ENCODE measurements at regions not wholly inside any gene's neighbourhood (a gene's known extent, or its start where the extent isn't known, plus 50 kb on each side); places are given as distances from the start of the nearest gene placed in this dataset.
"Not testable (repeated sequence)": the region's sequence is repeated elsewhere in the genome, so short reads cannot be mapped to it uniquely, and the experiment has no call there.

DNA sequence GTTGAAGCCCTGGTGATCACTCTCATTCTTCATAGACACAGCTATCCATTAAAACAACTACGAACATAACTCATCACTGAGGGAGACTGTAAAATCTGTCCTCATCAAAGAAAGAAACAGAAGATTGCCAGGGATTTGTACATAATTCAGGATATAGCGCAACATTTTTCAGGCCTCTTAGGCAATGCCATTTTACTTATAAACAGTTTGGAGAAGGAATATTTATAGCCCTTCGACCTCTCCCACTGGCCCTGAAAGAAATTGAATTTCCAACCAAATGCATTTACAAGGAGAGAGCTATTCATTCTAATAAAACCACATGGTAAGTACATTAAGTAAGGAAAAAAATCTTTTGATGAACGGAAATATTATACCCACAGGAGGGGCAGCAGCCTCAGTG is 295.0 kb downstream of the RAD51AP2 start:
- TF ChIP-seq, protein P1, sequence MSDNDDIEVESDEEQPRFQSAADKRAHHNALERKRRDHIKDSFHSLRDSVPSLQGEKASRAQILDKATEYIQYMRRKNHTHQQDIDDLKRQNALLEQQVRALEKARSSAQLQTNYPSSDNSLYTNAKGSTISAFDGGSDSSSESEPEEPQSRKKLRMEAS (IDR thresholded peaks at IDR 0.05; ENCODE audit: low read depth, low read length) = no peak
- TF ChIP-seq, protein P2, sequence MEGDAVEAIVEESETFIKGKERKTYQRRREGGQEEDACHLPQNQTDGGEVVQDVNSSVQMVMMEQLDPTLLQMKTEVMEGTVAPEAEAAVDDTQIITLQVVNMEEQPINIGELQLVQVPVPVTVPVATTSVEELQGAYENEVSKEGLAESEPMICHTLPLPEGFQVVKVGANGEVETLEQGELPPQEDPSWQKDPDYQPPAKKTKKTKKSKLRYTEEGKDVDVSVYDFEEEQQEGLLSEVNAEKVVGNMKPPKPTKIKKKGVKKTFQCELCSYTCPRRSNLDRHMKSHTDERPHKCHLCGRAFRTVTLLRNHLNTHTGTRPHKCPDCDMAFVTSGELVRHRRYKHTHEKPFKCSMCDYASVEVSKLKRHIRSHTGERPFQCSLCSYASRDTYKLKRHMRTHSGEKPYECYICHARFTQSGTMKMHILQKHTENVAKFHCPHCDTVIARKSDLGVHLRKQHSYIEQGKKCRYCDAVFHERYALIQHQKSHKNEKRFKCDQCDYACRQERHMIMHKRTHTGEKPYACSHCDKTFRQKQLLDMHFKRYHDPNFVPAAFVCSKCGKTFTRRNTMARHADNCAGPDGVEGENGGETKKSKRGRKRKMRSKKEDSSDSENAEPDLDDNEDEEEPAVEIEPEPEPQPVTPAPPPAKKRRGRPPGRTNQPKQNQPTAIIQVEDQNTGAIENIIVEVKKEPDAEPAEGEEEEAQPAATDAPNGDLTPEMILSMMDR (IDR thresholded peaks at IDR 0.05; ENCODE audit: low read depth, low read length) = no peak
- TF ChIP-seq POLR2A (IDR thresholded peaks at IDR 0.05; ENCODE audit: extremely low read depth, insufficient read length) = no peak
- no peak for TF ChIP-seq MYC (IDR thresholded peaks at IDR 0.05; ENCODE audit: low read depth, low read length)
- no peak overlapping the region for H3K4me3 ChIP-seq (ENCODE audit: low read depth, low read length)
- DNase-seq (ENCODE audit: low read depth) = no peak

DNA sequence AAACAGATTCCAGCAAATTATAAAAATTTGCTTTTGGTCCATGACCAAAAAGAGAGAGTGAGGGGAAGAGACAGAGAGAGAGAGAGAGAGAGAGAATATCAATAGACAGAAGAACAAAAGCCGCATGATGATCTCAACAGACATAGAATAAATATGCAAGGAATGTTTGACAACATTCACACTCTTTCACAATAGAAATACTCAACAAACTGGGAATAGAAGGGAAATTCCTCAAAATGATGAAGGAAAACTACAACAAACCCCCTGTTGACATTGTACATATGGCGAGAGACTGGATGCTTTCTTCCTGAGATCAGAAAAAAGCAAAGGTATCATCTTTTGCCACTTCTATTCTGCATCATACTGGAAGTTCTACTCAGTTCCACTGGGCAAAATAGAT is 309.7 kb downstream of the RAD51AP2 start:
- no peak overlapping the region for H3K4me3 ChIP-seq (ENCODE audit: low read depth, low read length)
- no peak for DNase-seq (ENCODE audit: low read depth)
- TF ChIP-seq POLR2A (IDR thresholded peaks at IDR 0.05; ENCODE audit: extremely low read depth, insufficient read length) (no peak), MYC (IDR thresholded peaks at IDR 0.05; ENCODE audit: low read depth, low read length) (no peak)
- TF ChIP-seq, protein P1 (IDR thresholded peaks at IDR 0.05; ENCODE audit: low read depth, low read length) = no peak
- TF ChIP-seq, protein P2 (IDR thresholded peaks at IDR 0.05; ENCODE audit: low read depth, low read length) = no peak

DNA sequence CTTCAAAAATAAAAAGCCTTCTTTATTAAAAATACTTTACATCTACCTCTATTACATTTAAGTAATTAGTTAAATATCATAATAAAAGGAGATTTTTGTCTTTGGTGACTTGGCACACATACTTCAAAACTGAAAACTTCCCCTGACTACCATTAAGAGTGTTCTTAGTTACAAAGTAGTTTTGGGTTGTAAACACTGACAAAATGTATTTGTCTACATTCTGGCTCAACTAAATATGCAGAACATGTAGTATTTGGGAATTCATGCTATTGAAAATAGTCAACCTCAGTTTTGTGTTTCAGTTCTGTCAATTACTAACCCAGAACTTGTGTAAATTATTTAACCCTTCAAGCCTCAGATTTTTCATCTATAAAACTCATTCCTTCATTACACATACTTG is 311.5 kb downstream of the RAD51AP2 start:
- DNase-seq (ENCODE audit: low read depth) = no peak
- no peak for TF ChIP-seq MYC (IDR thresholded peaks at IDR 0.05; ENCODE audit: low read depth, low read length)
- TF ChIP-seq POLR2A (IDR thresholded peaks at IDR 0.05; ENCODE audit: extremely low read depth, insufficient read length) = no peak
- TF ChIP-seq, protein P1 (IDR thresholded peaks at IDR 0.05; ENCODE audit: low read depth, low read length) = no peak
- TF ChIP-seq, protein P2 (IDR thresholded peaks at IDR 0.05; ENCODE audit: low read depth, low read length) = no peak
- no peak overlapping the region for H3K4me3 ChIP-seq (ENCODE audit: low read depth, low read length)

DNA sequence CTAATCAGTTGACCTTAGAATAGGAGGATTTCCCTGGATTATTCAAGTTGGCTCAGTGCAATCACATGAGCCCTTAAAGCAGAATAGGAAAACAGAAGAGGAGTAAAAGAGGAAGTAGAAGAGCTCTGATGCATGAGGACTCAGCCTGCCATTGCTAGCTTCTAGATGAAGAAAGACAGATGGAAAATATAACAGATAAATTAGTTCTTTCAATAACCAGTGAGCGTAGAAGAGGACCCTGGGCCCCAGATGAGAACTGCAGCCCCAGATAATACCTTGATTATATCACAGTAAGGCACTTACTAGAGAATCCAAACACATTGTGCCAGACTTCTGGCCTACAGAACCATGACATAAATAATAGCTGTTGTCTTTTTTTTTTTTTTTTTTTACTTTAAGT is 314.0 kb downstream of the RAD51AP2 start:
- H3K4me3 ChIP-seq (ENCODE audit: low read depth, low read length); DNase-seq (ENCODE audit: low read depth): not testable (repeated sequence)

DNA sequence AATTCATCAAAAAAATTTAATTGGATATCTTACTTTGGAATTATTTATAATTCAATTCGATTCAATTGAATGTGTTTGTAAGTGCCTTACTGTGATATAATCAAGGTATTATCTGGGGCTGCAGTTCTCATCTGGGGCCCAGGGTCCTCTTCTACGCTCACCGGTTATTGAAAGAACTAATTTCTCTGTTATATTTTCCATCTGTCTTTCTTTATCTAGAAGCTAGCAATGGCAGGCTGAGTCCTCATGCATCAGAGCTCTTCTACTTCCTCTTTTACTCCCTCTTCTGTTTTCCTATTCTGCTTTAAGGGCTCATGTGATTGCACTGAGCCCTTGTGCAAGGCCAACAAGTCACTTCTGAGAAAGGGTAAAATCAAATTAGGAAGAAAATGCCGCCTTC is 315.6 kb downstream of the RAD51AP2 start:
- H3K4me3 ChIP-seq (ENCODE audit: low read depth, low read length) = not testable (repeated sequence)
- peak; percentile 32 for DNase-seq (ENCODE audit: low read depth)

DNA sequence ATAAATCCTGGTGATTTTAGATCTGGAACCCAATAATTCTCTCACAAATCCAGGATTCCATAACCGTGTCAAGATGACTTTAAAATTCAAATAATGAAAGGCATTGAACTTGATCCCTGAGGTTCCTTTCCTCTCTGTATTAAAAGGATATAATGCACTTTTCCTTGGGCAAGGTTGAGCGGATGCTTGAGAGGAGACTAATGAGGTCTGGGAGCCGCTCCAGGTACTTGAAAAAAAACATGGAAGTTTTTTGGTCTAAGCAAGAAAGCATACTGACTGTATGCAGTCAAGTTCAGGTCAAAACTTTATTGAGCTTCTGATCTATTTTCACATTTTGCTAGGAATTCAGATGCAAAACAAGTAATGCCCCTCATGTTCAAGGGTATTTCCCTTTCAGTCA is 318.5 kb downstream of the RAD51AP2 start:
- H3K4me3 ChIP-seq (ENCODE audit: low read depth, low read length) = no peak overlapping the region
- no peak for DNase-seq (ENCODE audit: low read depth)
- TF ChIP-seq POLR2A (IDR thresholded peaks at IDR 0.05; ENCODE audit: extremely low read depth, insufficient read length) = no peak
- TF ChIP-seq, protein P1 (IDR thresholded peaks at IDR 0.05; ENCODE audit: low read depth, low read length) = no peak
- TF ChIP-seq MYC (IDR thresholded peaks at IDR 0.05; ENCODE audit: low read depth, low read length) = no peak
- TF ChIP-seq, protein P2 (IDR thresholded peaks at IDR 0.05; ENCODE audit: low read depth, low read length) = no peak

DNA sequence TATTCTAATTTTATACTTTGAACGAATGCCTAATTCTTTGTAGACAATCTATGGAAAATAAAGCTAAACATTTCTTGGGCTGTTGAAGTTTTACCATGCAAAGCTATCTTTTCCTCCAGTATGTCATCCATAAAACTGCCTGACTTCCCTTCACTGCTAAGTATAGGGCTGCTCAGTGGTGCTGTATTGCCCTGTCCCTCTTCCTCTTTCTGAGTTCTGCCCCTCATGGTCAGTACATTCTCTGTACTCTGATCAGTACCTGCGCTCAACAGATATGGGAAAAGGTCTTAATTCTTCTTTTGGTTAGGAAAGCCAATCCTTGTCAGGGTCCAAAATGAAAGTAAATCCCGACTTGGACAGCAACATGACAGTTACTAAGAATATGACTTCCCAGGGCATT is 321.9 kb downstream of the RAD51AP2 start:
- H3K4me3 ChIP-seq (ENCODE audit: low read depth, low read length) = no peak overlapping the region

More for the DNA sequence above, 321.9 kb downstream of the RAD51AP2 start:
- no peak for DNase-seq (ENCODE audit: low read depth)
- TF ChIP-seq, protein P1 (IDR thresholded peaks at IDR 0.05; ENCODE audit: low read depth, low read length) = no peak
- TF ChIP-seq MYC (IDR thresholded peaks at IDR 0.05; ENCODE audit: low read depth, low read length) = no peak
- TF ChIP-seq, protein P2 (IDR thresholded peaks at IDR 0.05; ENCODE audit: low read depth, low read length) = no peak
- no peak for TF ChIP-seq POLR2A (IDR thresholded peaks at IDR 0.05; ENCODE audit: extremely low read depth, insufficient read length)
